GM21447 (cell line): ENCODE measurements at regions not wholly inside any gene's neighbourhood (a gene's known extent, or its start where the extent isn't known, plus 50 kb on each side); places are given as distances from the start of the nearest gene placed in this dataset.

Experiments
- ATAC-seq: cut with Tn5 transposase; IDR thresholded peaks from one replicate; pipeline ENCODE4 v1.9.1; 2021; ENCODE audit not compliant: unreplicated experiment

DNA sequence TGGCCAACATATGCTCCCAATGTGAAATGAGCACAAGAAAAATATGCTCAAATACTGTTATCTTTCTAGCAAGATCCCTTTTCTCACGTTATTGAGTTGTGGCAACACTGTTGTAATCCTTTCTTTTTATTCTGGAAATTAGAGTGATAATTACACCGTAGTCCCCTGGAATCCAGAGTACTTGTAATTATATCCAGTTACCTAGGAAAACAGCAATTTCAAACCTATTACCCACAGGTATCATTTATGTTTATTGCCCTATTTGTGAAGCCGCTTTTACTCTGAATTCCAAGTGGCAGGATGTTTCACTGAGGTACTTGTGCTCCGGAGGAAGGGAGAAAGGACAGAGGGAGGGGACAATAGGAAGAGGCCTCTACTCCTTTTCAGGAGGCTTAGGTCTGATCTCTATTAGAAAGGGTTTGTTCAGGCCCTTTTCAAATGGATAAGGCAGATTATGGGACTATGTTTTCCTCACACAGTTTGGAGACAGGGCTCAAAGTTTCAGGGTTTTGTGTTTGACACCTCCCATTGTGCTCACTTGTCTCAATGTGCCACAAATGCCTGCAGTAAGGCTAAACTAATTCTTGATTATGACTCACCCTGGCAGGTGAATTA is 646.6 kb downstream of the TUSC7 start:
- no peak for ATAC-seq

DNA sequence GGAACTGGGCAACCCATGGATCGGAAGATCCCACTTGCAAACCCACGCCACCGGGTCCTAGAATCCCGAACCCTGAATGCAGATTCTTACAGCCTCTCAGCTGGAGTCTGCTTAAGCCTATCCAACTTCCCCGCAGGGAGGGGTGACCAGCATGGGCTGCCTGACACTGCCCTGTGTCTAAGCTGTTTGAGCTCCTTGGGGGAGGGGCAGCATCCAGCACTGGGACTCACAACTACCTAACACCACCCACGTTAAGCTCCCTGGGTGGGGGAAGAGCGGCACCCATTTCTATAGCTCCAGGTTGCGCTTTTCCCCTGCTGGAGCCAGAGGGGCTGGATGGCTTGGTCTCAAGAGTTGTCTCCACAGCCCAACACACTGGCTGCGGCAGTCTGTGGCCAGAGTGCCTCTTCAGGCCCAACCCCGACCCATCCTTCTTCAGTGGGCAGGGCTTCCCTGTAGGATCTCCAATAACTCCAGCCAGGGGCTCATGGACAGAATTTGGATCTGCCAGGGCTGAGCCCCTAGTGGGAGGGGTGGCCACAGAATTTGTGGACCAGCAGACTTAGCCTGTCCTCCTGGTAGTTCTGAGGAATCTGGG is 649.2 kb downstream of the TUSC7 start:
- no peak for ATAC-seq

- ATAC-seq: peak; percentile 48
Observed at GRCh38 chr3:117366574-117366973, 657.0 kb downstream of the TUSC7 start.

- ATAC-seq: no peak
Observed at GRCh38 chr3:117367861-117368260, 658.3 kb downstream of the TUSC7 start.

- ATAC-seq: no peak
Observed at GRCh38 chr3:117380631-117381030, 671.1 kb downstream of the TUSC7 start.

GRCh38 chr3:117393119-117393518 is 683.5 kb downstream of the TUSC7 start:
- ATAC-seq: no peak

DNA sequence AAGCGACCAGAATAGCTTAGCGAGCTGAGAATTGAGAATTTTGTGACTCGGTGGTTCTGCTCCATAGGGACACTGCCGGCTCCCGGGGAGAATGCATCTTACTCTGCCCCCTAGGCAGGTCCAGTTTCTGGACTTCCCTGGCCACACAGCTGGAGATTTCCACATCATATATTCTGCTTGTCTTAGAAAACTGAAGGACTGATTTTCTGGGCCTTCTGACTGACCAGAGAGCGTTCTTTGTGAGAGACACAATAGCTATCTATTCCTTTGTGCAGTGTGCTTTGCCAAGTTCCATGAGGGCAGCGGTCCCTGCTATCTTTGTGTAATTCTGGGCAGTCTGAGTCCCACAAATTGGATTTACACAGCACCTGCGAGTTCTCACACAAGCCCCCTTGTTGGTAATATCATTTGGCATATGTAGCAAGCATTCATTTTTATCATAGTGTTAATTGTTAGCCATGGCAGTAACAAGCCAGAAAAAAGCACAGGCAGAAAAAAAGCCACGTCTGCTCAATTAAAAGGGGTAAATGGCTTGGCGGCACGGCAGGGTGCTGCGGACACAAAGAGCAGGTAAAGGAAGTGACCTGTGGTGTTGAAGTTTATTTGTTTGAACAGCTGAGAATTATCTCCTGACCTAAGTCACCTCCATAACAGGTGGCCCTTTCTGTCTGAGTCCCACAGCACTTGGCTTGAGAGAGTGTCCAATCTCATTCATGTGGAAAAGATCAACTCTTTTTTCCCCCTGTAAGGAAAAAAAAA is 688.7 kb downstream of the TUSC7 start:
- no peak for ATAC-seq

GRCh38 chr3:117399311-117400078 is 689.9 kb downstream of the TUSC7 start:
- no peak for ATAC-seq

DNA sequence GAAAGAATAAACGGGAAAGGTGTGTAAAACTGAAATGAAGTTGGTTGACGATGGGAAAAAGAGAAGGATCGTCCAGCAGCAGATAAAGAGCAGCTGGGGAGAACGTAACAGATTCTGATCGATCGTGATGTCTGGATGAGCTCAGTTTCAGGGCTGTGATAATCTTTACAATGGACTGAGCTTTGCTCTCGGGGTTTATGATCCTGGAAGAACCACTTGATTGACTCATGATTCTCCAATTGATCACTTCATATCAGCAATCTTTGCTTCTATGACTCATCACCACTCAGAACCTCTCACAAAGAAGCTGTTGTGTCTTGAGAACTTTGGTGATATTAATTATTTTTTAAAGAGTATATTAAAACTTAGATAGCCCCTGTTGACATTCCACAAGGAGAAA is 690.7 kb downstream of the TUSC7 start:
- ATAC-seq: no peak

- ATAC-seq: no peak
Observed at GRCh38 chr3:117404141-117404540, 694.6 kb downstream of the TUSC7 start.

- ATAC-seq: no peak
Observed at GRCh38 chr3:117404730-117405129, 695.2 kb downstream of the TUSC7 start.

DNA sequence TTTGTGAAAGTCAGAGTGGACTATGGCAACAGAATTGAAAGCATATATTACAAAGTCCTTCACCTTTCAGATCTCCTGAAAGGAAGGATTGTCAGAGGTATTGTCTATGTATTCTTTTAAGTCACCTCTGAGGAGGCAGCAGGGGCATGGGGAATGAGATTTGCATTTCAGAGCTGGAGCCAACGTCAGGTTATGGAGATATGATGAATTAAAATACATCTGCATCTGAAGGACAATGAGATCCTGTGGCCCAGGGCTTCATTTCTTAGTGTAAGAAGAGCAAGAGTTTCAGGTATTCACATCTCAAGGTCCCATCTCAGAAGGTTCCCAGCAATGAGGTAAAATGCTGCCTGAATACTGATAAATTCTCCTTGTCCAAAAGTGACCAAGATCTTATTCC is 695.8 kb downstream of the TUSC7 start:
- ATAC-seq: no peak

DNA sequence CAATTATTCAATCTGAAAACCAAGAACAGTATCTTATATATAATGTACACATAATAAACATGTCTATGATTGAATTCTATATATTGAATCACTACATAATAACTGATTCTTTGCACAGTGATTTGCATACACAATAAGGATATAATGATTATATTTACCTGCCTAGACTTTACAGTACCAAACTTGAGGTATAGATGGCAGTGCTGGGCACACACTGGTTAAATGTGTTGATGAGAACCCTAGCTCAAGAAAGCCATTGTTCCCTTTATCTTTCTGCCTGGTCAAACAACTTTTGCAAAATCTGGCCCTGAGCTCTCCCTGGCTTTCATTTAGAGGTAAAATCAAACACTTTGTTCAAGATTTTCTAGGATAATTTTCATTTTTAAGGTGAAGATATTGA is 697.7 kb downstream of the TUSC7 start:
- peak; percentile 74 for ATAC-seq

DNA sequence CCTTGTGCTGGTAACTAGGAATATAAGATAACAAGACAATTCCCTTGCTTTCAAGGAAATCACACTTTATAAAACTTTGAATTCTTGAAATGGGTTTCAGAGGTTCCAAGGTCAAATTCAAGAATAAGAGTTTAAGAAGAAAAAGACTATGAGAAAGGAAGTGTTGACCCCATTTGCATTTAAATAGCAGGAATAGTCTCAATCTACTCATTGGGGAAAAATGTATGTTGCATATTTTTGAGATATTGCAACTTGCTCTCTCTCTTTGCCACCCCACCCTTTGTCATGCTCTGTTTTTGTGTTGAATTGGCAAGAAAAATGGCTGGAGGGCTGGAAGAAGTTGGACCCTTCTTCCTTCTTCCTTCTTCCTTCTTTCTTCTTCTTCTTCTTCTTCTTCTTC is 699.2 kb downstream of the TUSC7 start:
- no peak for ATAC-seq

DNA sequence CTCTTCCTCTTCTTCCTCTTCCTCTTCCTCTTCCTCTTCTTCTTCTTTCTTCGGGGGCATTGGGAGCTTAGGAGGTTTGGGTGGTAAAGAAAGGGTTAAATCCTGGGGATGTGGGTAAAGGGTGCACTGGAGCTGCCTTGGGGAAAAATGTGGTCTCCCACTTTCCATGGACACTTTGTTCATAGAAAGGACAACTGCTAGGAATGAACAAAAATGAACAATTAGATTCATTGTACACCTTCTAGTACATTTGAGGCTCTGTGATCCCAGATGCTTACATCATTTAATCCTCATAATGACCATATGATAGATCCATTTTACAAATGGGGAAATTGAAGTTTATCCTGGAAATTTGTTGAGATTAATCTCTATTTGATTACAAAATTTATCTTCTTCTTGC is 699.7 kb downstream of the TUSC7 start:
- no peak for ATAC-seq

- no peak for ATAC-seq
Observed at GRCh38 chr3:117409701-117410459, 700.3 kb downstream of the TUSC7 start.

- ATAC-seq: no peak
Observed at GRCh38 chr3:117411971-117412370, 702.4 kb downstream of the TUSC7 start.

- no peak for ATAC-seq
Observed at GRCh38 chr3:117417411-117417810, 707.8 kb downstream of the TUSC7 start.

- no peak for ATAC-seq
Observed at GRCh38 chr3:117427081-117427480, 717.5 kb downstream of the TUSC7 start.

- no peak for ATAC-seq
Observed at GRCh38 chr3:117433427-117433826, 723.8 kb downstream of the TUSC7 start.
